ENCODE measurements at regions not wholly inside any gene's neighbourhood (a gene's known extent, or its start where the extent isn't known, plus 50 kb on each side); places are given as distances from the start of the nearest gene placed in this dataset.

- no peak for TF ChIP-seq CTCF (IDR thresholded peaks at IDR 0.05; ENCODE audit: low read depth, low read length, missing control alignments)
- H3K4me3 ChIP-seq (replicated peaks; ENCODE audit: low read depth, low read length), result no peak overlapping the region
Observed at GRCh38 chr4:53763813-53764597, 172.7 kb upstream of the LNX1 start.

GRCh38 chr4:53755656-53756055 is 164.4 kb upstream of the LNX1 start:
- DNase-seq (ENCODE audit: extremely low read depth, low read depth), result no peak
- no peak for TF ChIP-seq CTCF (IDR thresholded peaks at IDR 0.05; ENCODE audit: low read depth, low read length, missing control alignments)
- no peak overlapping the region for H3K4me3 ChIP-seq (replicated peaks; ENCODE audit: low read depth, low read length)

More at GRCh38 chr4:53763813-53764597, 172.7 kb upstream of the LNX1 start:
- peak; percentile 20 for DNase-seq (ENCODE audit: extremely low read depth, low read depth)

- TF ChIP-seq CTCF (IDR thresholded peaks at IDR 0.05; ENCODE audit: low read depth, low read length, missing control alignments), result no peak
- no peak for DNase-seq (ENCODE audit: extremely low read depth, low read depth)
- H3K4me3 ChIP-seq (replicated peaks; ENCODE audit: low read depth, low read length), result no peak overlapping the region
Observed at GRCh38 chr4:53752124-53752523, 160.8 kb upstream of the LNX1 start.

GRCh38 chr4:53748328-53748772 is 157.1 kb upstream of the LNX1 start:
- TF ChIP-seq CTCF (IDR thresholded peaks at IDR 0.05; ENCODE audit: low read depth, low read length, missing control alignments), result no peak
- no peak for DNase-seq (ENCODE audit: extremely low read depth, low read depth)

GRCh38 chr4:53747401-53747800 is 156.1 kb upstream of the LNX1 start:
- DNase-seq (ENCODE audit: extremely low read depth, low read depth), result no peak
- no peak for TF ChIP-seq CTCF (IDR thresholded peaks at IDR 0.05; ENCODE audit: low read depth, low read length, missing control alignments)
- H3K4me3 ChIP-seq (replicated peaks; ENCODE audit: low read depth, low read length), result no peak overlapping the region

More at GRCh38 chr4:53748328-53748772, 157.1 kb upstream of the LNX1 start:
- H3K4me3 ChIP-seq (replicated peaks; ENCODE audit: low read depth, low read length), result no peak overlapping the region

- no peak overlapping the region for H3K4me3 ChIP-seq (replicated peaks; ENCODE audit: low read depth, low read length)
- TF ChIP-seq CTCF (IDR thresholded peaks at IDR 0.05; ENCODE audit: low read depth, low read length, missing control alignments), result no peak
- no peak for DNase-seq (ENCODE audit: extremely low read depth, low read depth)
Observed at GRCh38 chr4:53744446-53745160, 153.3 kb upstream of the LNX1 start.
